ENCODE measurements at regions not wholly inside any gene's neighbourhood (a gene's known extent, or its start where the extent isn't known, plus 50 kb on each side); places are given as distances from the start of the nearest gene placed in this dataset.

- DNase-seq, result no peak
Measured at GRCh38 chr1:5404412-5405203, 587.6 kb downstream of the NPHP4 start.

DNA sequence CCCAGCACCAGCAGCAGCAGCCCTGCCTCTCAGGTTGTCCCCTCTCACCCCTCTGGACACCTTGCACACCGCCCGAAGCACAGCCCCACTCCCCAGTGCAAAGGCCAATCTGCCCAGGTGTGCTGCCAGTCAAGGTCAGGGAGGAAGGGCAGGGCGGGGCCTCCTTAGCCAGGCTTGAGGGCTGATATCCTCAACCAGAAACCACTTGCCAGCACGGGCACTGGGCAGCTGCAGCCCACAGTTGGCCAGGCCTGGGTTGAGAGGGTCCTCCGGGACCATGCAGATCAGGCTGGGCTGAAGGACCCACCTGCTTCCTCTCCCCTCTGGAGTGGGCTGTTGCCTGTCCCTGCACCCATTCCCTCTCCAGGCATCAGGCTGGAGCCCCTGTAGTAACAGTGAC lies 588.3 kb downstream of the NPHP4 start:
- DNase-seq, result no peak

GRCh38 chr1:5402618-5403017 lies 589.6 kb downstream of the NPHP4 start:
- DNase-seq, result no peak

DNA sequence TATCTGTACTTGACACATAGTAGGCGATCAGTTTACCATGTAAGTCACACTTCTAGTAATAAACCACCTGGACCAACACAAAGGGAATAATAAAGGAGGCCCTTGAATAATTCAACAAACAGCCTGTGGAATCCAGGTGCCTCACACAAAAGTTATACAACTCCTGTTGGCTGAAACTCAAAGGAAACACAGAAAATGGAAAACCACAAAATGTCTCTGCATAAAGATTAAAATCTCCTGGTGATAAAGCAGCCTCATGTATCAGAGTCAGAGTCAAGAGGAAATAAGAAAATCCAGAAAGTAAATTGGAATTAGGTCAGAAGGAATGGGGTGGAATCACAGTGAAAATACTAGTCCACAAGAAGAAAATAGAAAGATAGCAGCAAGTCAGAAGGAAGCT lies 592.5 kb downstream of the NPHP4 start:
- no peak for DNase-seq

- no peak for DNase-seq
Measured at GRCh38 chr1:5396593-5396992, 595.6 kb downstream of the NPHP4 start.

DNA sequence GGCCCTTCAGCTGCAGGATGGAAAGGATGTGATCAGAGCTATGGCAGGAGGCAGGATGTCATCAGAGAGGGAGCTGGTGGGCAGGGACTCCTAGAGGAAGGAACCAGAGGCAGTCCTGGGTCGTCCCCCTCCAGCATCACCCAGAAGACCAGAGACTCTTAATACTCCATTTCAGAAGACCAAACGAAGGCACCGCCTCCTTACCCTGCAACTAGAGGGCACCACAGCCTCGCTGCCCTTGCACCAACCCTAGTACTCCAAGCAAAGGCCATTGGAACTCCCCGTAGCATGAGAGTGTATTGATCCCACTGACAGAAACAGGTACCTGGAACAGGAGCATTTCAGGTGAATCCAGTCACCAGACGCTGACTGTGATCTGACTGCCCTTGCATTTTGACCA lies 598.1 kb downstream of the NPHP4 start:
- DNase-seq, result no peak

DNA sequence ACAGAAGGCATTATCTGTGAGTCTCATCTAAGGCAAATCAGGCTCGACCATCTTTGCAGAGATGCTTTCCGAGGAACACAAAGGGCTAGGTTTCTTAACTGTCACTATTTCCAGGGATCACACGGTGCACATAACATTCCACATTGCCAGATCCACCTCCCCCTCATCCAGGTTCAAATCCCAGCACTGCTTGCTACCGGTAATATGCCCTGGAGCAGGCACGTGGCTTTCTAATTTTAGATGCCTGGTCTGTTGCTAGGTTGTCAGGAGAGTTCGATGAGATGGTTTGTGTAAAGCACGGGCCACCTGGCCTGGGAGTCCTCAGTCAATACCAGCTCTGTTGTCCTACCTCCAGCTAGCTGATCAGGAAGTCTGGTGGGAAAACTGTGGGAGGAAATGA lies 598.6 kb downstream of the NPHP4 start:
- DNase-seq, result no peak

- no peak for DNase-seq
Measured at GRCh38 chr1:5393146-5393545, 599.1 kb downstream of the NPHP4 start.

GRCh38 chr1:5391725-5392124 lies 600.5 kb downstream of the NPHP4 start:
- no peak for DNase-seq

- DNase-seq, result no peak
Measured at GRCh38 chr1:5390504-5390903, 601.7 kb downstream of the NPHP4 start.

- no peak for DNase-seq
Measured at GRCh38 chr1:5389101-5389885, 602.9 kb downstream of the NPHP4 start.

DNA sequence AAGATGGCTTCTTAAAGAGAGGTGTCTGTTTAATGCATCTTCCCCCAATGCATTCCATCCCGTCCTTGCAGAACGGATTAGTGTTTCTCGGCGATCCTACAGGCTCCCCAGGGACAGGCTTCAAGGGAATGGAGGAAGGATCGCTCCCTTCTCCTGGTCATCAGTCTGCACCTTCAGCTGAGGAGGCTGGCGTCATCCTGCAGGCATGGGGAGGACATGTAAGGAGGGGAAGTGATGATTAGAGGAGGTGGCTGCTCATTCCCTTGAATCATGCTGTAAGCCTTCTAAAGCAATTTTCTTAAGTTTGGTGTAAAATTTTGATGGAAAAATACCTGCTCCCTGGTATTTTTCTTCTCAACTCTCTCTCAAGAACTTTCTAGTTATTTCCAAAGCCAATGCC lies 603.6 kb downstream of the NPHP4 start:
- DNase-seq, result no peak

GRCh38 chr1:5386371-5386770 lies 605.9 kb downstream of the NPHP4 start:
- DNase-seq, result no peak

DNA sequence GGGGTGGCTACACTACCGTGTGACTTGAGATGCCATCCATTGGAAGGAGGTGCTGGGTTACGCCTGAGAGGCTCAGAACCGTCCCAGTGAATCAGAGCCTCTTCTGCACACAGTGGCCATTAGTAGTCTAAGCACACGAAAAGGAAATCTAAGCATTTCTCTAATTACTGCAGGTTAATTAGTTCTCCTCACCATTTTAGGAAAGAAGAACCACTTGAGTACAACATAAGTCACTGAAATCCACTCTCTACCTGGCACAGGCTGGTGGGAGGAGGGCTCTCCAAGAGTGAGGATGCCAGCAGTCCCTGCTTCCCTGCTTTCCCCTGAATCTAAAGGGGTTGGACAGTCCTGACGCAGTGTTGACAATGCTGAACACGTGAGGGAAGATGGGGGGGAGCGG lies 606.3 kb downstream of the NPHP4 start:
- DNase-seq, result no peak

DNA sequence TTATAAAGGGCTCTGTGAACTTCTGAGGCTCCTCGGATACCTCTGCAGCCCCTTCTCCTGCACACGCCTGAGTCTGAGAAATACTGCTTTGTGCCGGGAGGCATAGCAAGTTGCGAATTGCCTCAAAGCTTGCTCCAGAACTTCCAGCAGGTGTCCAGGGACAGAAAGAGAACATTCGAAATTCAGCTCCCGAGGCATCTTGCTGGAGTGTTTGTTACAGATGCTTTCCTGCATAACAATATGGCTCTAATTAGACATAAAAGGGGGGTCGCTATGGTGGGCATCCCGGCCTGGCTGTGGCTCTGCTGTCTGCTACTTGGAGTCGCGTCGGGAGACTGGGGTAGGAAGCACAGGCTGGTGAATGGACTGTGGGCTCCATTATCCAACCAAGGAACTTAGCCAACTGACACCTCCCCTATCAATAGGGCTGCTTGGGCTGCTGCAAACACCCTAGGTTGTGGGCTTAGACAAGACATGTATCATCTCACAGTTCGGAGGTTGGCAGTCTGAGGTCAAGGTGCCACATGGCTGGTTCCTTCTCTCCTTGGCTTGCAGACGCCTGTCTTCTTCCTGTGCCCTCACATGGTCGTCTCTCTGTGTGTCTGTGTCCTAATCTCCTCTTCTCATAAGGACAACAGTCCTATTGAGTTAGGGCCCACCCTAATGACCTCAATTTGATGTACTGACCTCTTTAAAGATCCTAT lies 607.0 kb downstream of the NPHP4 start:
- no peak for DNase-seq

DNA sequence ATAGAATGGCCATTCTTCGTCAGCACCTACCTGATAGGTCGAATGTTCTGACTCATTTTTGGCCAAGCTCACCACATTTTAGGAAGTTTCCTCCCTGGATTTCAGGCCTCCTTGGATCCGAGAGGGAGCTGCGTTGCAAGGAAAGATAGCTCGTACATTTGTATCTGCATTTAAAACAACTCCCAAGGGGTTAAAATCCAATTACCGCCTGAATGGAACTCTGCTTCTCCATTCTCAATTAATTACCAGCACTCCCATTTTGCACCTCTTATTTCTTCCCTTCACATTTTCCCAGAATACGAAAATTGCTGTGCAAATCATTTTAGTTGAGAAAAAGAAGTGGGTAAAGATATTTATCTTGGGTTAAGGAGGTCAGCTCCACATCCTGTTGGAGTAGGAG lies 610.7 kb downstream of the NPHP4 start:
- DNase-seq, result no peak

- DNase-seq, result no peak
Measured at GRCh38 chr1:5379176-5379759, 613.0 kb downstream of the NPHP4 start.

- DNase-seq, result no peak
Measured at GRCh38 chr1:5376538-5377247, 615.5 kb downstream of the NPHP4 start.

- DNase-seq, result no peak
Measured at GRCh38 chr1:5375481-5375880, 616.7 kb downstream of the NPHP4 start.

DNA sequence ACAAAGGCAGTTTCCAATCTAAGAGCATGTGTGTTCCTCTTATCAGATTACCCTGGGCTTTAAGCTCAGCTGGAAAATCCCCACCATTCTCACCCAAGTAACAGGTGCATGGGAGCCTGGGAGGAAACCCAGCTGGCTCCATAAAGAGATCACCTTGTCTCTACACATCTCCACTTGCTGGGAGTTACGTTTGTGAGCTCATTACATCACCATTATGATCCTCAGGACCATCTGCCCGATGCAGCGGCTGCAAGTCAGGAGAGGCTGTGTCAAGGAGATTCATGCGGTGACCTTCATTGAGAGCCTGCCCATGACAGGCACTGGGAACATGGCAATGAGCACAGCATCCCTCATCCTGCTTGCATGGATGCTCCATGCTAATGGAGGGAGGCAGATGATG lies 618.0 kb downstream of the NPHP4 start:
- DNase-seq, result no peak

- DNase-seq, result no peak
Measured at GRCh38 chr1:5373281-5373680, 618.9 kb downstream of the NPHP4 start.

DNA sequence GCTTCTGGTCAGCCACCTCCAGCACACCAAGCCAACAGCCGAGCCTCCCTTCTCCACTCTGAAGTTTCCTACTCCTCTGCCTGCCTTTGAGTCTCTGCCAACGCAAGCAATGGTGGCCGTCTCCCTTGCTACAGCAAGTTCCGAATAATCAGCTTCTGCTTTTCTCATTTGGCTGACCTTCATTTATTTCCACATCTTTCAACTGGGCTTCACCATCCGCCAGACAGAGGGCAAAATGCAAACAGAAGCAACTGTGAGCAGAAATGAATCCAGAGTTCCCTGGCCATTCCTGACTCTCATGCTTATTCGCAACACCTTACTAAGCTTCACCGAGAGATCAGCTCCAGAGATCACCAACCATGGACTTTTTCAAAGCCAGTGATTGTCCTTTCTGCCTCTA lies 621.0 kb downstream of the NPHP4 start:
- DNase-seq, result no peak

DNA sequence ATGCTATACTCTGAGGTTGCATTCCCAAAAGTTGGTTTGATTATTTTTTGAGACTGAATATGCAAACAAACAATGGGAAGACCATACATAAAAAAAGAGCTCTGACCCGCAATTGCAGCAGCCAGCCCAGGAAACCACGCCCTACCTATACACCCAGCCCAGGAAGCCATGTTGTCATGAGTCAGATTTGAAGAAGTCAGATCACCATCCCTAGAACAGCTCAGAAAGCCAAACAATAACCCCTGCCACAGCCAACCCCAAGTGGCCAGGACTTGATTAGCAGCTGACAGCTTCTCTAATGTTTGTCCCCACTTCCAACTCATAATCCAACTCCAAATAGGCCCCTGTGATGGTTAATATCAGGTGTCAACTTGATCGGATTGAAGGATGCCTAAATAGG lies 621.9 kb downstream of the NPHP4 start:
- DNase-seq, result no peak

Measured in fibroblast of skin of scalp (primary cell).